ENCODE measurements at regions not wholly inside any gene's neighbourhood (a gene's known extent, or its start where the extent isn't known, plus 50 kb on each side); places are given as distances from the start of the nearest gene placed in this dataset.

DNA sequence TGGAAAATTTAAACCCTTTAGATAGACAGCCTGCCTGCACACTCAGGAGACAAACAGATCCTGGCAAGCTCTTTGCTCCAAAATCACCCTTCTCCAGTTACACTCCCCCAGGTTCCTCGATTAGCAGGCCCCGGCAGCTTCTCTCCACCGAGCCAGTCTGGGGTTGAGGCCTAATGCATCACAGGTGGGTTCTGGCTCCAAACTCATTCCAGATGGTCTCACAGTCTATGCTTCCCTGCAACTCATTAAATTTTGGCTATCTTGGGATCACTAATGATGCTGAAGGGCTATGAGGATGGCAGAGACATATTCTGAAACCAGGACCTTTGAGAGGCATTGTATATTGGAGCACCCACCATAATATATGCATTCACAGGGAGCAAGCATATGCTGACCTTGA is 559.8 kb upstream of the USP24 start:
- ChIA-PET POLR2A (ENCODE audit: unreplicated experiment) (no interaction called here), CTCF (no interaction called here)
- Histone ChIP-seq H3K4me3 (ENCODE audit: low read length) (no peak overlapping the region), H3K36me3 (ENCODE audit: low read depth, low read length) (no peaks in the 10 kb centered on the region), H3K4me1 (ENCODE audit: insufficient read depth, low read length) (no peaks in the 10 kb centered on the region), H3K9ac (ENCODE audit: low read length) (no peak overlapping the region), H3K27ac (ENCODE audit: low read length) (no peak overlapping the region), H3K4me2 (ENCODE audit: low read length) (no peak overlapping the region), H3K9me3 (ENCODE audit: low read length) (no peaks in the 10 kb centered on the region), H3K79me2 (ENCODE audit: low read length) (no peaks in the 10 kb centered on the region), H4K20me1 (ENCODE audit: low read length) (no peaks in the 10 kb centered on the region), H3F3A (ENCODE audit: low read length, unreplicated experiment) (no peaks in the 10 kb centered on the region), H2AFZ (ENCODE audit: low read length) (no peak overlapping the region), H3K27me3 (ENCODE audit: low read length) (no peaks in the 10 kb centered on the region), H3K9me2 (replicated peaks; ENCODE audit: low read length) (no peaks in the 10 kb centered on the region)
- DNase-seq, result no peak
- intact Hi-C loops (cut with micrococcal nuclease), result no loop called here
- TF ChIP-seq EZH2phosphoT487 (IDR thresholded peaks at IDR 0.05; ENCODE audit: borderline replicate concordance, low read length) (no peak), EZH2 (IDR thresholded peaks at IDR 0.05; ENCODE audit: low read length, unreplicated experiment) (no peak)
- TF ChIP-seq, protein P1, sequence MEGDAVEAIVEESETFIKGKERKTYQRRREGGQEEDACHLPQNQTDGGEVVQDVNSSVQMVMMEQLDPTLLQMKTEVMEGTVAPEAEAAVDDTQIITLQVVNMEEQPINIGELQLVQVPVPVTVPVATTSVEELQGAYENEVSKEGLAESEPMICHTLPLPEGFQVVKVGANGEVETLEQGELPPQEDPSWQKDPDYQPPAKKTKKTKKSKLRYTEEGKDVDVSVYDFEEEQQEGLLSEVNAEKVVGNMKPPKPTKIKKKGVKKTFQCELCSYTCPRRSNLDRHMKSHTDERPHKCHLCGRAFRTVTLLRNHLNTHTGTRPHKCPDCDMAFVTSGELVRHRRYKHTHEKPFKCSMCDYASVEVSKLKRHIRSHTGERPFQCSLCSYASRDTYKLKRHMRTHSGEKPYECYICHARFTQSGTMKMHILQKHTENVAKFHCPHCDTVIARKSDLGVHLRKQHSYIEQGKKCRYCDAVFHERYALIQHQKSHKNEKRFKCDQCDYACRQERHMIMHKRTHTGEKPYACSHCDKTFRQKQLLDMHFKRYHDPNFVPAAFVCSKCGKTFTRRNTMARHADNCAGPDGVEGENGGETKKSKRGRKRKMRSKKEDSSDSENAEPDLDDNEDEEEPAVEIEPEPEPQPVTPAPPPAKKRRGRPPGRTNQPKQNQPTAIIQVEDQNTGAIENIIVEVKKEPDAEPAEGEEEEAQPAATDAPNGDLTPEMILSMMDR (conservative IDR thresholded peaks at IDR 0.05; ENCODE audit: low read depth, low read length), result no peak
- ATAC-seq, result no peak
- no TSS peak for BruUV-seq (replicated peaks)

DNA sequence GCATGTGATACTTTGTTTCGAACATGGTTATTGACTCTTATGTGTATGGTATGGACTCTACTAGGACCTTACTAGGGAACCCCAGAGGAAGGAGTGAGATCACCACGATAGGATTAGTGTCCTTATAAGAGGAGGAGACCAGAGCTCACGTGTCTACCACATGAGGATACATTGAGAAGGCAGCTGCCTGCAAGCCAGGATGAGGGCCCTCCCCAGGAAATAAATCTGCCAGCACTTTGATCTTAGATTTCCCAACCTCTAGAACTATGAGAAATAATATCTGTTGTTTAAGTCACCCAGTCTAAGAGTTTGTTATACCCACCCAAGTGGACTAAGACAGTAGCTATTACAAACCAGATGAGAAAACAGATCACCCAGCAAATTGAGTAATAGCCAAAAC is 559.3 kb upstream of the USP24 start:
- intact Hi-C loops (cut with micrococcal nuclease), result no loop called here
- Histone ChIP-seq H3K4me2 (ENCODE audit: low read length) (no peak overlapping the region), H3K9ac (ENCODE audit: low read length) (no peak overlapping the region), H3F3A (ENCODE audit: low read length, unreplicated experiment) (no peaks in the 10 kb centered on the region), H3K27me3 (ENCODE audit: low read length) (no peaks in the 10 kb centered on the region), H3K9me2 (replicated peaks; ENCODE audit: low read length) (no peaks in the 10 kb centered on the region), H4K20me1 (ENCODE audit: low read length) (no peaks in the 10 kb centered on the region), H3K79me2 (ENCODE audit: low read length) (no peaks in the 10 kb centered on the region), H3K27ac (ENCODE audit: low read length) (no peak overlapping the region), H2AFZ (ENCODE audit: low read length) (no peak overlapping the region), H3K9me3 (ENCODE audit: low read length) (no peaks in the 10 kb centered on the region), H3K36me3 (ENCODE audit: low read depth, low read length) (no peaks in the 10 kb centered on the region), H3K4me1 (ENCODE audit: insufficient read depth, low read length) (no peaks in the 10 kb centered on the region), H3K4me3 (ENCODE audit: low read length) (no peak overlapping the region)
- TF ChIP-seq EZH2phosphoT487 (IDR thresholded peaks at IDR 0.05; ENCODE audit: borderline replicate concordance, low read length) (no peak), EZH2 (IDR thresholded peaks at IDR 0.05; ENCODE audit: low read length, unreplicated experiment) (no peak)
- TF ChIP-seq, protein P1 (conservative IDR thresholded peaks at IDR 0.05; ENCODE audit: low read depth, low read length), result no peak
- ChIA-PET POLR2A (ENCODE audit: unreplicated experiment) (no interaction called here), CTCF (no interaction called here)
- DNase-seq, result no peak
- no TSS peak for BruUV-seq (replicated peaks)
- ATAC-seq, result no peak

DNA sequence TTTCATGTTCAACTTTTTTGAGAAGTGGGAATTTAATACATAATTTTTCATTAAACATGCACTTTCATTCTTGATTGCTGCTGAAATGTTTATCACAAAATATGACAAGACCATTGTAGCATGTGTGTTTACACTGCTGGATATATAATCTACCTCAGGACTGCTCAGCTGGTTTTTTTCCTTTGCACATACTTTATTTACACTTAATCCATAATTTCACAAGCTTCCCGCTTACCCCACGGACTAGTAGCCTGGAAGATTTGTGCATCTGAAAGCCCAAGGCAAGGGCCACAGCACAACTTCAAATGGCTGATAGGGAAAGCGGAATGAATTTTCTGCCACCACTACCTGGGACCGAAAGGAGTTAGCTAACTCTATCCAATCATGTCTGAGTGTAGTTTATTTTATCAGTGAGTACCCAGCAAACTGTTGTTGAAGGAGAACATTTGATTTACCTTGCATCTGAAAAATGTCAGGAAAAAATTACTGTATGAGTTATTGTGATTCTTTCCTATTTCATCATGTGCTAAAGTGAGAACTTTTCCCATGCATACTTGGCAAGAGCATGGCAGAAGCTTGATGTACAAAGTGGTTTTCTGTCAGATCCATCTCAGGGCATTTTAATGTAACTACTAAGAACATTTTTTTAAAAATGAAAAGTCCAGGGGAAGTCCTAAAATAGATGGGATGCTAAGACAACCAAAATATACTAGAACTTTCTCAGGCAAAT is 558.2 kb upstream of the USP24 start:
- Histone ChIP-seq H3K4me1 (ENCODE audit: insufficient read depth, low read length) (no peaks in the 10 kb centered on the region), H3K9me3 (ENCODE audit: low read length) (no peaks in the 10 kb centered on the region), H3K27ac (ENCODE audit: low read length) (no peak overlapping the region), H2AFZ (ENCODE audit: low read length) (no peak overlapping the region), H3F3A (ENCODE audit: low read length, unreplicated experiment) (no peaks in the 10 kb centered on the region), H3K36me3 (ENCODE audit: low read depth, low read length) (no peaks in the 10 kb centered on the region), H3K4me3 (ENCODE audit: low read length) (no peak overlapping the region), H3K4me2 (ENCODE audit: low read length) (no peak overlapping the region), H3K79me2 (ENCODE audit: low read length) (no peaks in the 10 kb centered on the region), H3K9me2 (replicated peaks; ENCODE audit: low read length) (no peaks in the 10 kb centered on the region), H4K20me1 (ENCODE audit: low read length) (no peaks in the 10 kb centered on the region), H3K9ac (ENCODE audit: low read length) (no peak overlapping the region), H3K27me3 (ENCODE audit: low read length) (no peaks in the 10 kb centered on the region)
- ChIA-PET POLR2A (ENCODE audit: unreplicated experiment) (no interaction called here), CTCF (no interaction called here)
- no peak for TF ChIP-seq EZH2 (IDR thresholded peaks at IDR 0.05; ENCODE audit: low read length, unreplicated experiment)
- no peak for TF ChIP-seq EZH2phosphoT487 (IDR thresholded peaks at IDR 0.05; ENCODE audit: borderline replicate concordance, low read length)
- TF ChIP-seq, protein P1 (conservative IDR thresholded peaks at IDR 0.05; ENCODE audit: low read depth, low read length), result no peak
- ATAC-seq (no peak), DNase-seq (no peak)
- no TSS peak for BruUV-seq (replicated peaks)
- intact Hi-C loops (cut with micrococcal nuclease), result no loop called here
